ENCODE measurements at regions not wholly inside any gene's neighbourhood (a gene's known extent, or its start where the extent isn't known, plus 50 kb on each side); places are given as distances from the start of the nearest gene placed in this dataset.

DNA sequence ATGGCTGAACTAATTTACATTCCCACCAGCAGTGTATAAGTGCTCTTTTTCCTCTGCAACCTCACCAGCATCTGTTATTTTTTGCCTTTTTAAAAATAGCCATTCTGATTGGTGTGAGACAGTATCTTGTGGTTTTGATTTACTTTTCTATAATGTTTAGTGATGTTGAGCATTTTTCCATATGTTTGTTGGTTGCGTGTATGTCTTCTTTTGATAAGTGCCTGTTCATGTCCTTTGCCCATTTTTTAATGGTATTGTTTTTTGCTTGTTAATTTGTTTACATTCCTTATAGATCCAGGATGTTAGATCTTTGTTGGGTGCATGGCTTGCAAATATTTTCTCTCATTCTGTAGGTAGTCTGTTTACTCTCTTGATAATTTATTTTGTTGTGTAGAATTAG, 169.9 kb downstream of the PRL start:
- no peak overlapping the region for H3K27ac ChIP-seq (replicated peaks)
- H3K27me3 ChIP-seq (ENCODE audit: insufficient read depth, poor library complexity, severe bottlenecking) = no peaks in the 10 kb centered on the region
- no peak for TF ChIP-seq SPI1 (IDR thresholded peaks at IDR 0.05; ENCODE audit: borderline replicate concordance, low read depth)
- no peak overlapping the region for H3K4me3 ChIP-seq (replicated peaks; ENCODE audit: insufficient read depth, low read length)
- no peak for DNase-seq (ENCODE audit: low read depth in 1 of 2, low spot score in 1 of 2)

DNA sequence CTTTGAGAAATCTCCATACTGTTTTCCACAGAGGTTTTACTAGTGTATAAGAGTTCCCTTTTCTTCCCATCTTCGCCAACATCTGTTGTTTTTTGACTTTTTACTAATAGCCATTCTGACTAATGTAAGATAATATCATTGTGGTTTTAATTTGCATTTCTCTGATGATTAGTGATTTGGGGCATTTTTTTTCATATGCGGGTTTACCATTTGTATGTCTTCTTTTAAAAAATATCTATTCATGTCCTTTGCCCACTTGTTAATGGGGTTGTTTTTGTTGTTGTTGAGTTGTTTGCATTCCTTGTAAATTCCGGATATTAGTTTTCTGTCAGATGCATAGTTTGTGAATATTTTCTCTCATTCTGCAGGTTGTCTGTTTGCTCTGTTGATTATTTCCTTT, 167.1 kb downstream of the PRL start:
- Histone ChIP-seq H3K27ac (replicated peaks) (no peak overlapping the region), H3K27me3 (ENCODE audit: insufficient read depth, poor library complexity, severe bottlenecking) (no peaks in the 10 kb centered on the region), H3K4me3 (replicated peaks; ENCODE audit: insufficient read depth, low read length) (no peak overlapping the region)
- DNase-seq (ENCODE audit: low read depth in 1 of 2, low spot score in 1 of 2) = no peak
- TF ChIP-seq, protein P1, sequence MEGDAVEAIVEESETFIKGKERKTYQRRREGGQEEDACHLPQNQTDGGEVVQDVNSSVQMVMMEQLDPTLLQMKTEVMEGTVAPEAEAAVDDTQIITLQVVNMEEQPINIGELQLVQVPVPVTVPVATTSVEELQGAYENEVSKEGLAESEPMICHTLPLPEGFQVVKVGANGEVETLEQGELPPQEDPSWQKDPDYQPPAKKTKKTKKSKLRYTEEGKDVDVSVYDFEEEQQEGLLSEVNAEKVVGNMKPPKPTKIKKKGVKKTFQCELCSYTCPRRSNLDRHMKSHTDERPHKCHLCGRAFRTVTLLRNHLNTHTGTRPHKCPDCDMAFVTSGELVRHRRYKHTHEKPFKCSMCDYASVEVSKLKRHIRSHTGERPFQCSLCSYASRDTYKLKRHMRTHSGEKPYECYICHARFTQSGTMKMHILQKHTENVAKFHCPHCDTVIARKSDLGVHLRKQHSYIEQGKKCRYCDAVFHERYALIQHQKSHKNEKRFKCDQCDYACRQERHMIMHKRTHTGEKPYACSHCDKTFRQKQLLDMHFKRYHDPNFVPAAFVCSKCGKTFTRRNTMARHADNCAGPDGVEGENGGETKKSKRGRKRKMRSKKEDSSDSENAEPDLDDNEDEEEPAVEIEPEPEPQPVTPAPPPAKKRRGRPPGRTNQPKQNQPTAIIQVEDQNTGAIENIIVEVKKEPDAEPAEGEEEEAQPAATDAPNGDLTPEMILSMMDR (IDR thresholded peaks at IDR 0.05; ENCODE audit: insufficient read depth, low read length) = no peak
- TF ChIP-seq POLR2AphosphoS5 (IDR thresholded peaks at IDR 0.05; ENCODE audit: low read depth) = no peak
- TF ChIP-seq GABPA (IDR thresholded peaks at IDR 0.05; ENCODE audit: low read depth) = no peak
- TF ChIP-seq, protein P2, sequence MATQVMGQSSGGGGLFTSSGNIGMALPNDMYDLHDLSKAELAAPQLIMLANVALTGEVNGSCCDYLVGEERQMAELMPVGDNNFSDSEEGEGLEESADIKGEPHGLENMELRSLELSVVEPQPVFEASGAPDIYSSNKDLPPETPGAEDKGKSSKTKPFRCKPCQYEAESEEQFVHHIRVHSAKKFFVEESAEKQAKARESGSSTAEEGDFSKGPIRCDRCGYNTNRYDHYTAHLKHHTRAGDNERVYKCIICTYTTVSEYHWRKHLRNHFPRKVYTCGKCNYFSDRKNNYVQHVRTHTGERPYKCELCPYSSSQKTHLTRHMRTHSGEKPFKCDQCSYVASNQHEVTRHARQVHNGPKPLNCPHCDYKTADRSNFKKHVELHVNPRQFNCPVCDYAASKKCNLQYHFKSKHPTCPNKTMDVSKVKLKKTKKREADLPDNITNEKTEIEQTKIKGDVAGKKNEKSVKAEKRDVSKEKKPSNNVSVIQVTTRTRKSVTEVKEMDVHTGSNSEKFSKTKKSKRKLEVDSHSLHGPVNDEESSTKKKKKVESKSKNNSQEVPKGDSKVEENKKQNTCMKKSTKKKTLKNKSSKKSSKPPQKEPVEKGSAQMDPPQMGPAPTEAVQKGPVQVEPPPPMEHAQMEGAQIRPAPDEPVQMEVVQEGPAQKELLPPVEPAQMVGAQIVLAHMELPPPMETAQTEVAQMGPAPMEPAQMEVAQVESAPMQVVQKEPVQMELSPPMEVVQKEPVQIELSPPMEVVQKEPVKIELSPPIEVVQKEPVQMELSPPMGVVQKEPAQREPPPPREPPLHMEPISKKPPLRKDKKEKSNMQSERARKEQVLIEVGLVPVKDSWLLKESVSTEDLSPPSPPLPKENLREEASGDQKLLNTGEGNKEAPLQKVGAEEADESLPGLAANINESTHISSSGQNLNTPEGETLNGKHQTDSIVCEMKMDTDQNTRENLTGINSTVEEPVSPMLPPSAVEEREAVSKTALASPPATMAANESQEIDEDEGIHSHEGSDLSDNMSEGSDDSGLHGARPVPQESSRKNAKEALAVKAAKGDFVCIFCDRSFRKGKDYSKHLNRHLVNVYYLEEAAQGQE (IDR thresholded peaks at IDR 0.05; ENCODE audit: insufficient replicate concordance, low read depth) = no peak
- no peak for TF ChIP-seq SPI1 (IDR thresholded peaks at IDR 0.05; ENCODE audit: borderline replicate concordance, low read depth)

DNA sequence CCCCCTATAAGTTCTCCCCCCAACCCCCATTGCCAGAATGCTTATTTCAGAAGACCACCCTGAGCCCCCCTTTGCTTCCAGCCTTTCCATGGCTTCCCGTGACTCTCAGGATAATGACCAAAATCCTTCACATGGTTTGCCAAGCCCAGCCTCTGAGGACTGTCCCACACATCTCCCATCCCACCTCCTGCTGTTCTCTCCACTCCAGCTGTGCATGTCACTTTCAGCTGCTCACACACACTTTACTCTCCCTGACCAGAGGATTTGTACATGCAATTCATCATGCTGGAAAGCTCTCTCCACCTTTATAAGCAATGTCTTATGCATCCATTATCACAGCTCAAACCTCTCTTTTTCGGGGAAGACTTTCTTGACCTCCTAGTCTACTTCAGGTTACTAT, 164.2 kb downstream of the PRL start:
- TF ChIP-seq, protein P2 (IDR thresholded peaks at IDR 0.05; ENCODE audit: insufficient replicate concordance, low read depth) = no peak
- TF ChIP-seq POLR2AphosphoS5 (IDR thresholded peaks at IDR 0.05; ENCODE audit: low read depth) = no peak
- TF ChIP-seq GABPA (IDR thresholded peaks at IDR 0.05; ENCODE audit: low read depth) = no peak
- TF ChIP-seq, protein P1 (IDR thresholded peaks at IDR 0.05; ENCODE audit: insufficient read depth, low read length) = no peak
- TF ChIP-seq SPI1 (IDR thresholded peaks at IDR 0.05; ENCODE audit: borderline replicate concordance, low read depth) = no peak
- no peak overlapping the region for H3K4me3 ChIP-seq (replicated peaks; ENCODE audit: insufficient read depth, low read length)
- no peak for DNase-seq (ENCODE audit: low read depth in 1 of 2, low spot score in 1 of 2)
- H3K27me3 ChIP-seq (ENCODE audit: insufficient read depth, poor library complexity, severe bottlenecking) = no peaks in the 10 kb centered on the region
- H3K27ac ChIP-seq (replicated peaks) = no peak overlapping the region

DNA sequence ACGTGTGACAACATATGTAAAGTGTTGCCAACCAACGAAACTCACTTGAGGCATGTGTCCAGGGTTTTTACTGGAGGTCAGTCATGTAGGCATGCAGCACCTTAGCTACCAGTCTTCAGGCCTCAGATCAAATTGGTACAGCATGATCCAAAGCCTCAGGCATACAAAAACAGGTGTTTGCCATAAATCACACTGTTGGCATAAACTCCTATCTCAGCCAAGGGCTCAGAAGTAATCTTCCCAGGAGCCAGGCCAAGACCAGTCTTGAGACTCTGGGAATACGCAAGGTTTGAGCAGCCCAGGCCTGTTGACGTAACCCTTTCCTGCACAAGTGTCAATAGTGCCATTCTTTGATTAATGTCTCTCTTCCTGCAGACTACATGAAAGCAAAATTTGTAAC, 163.5 kb downstream of the PRL start:
- TF ChIP-seq, protein P1 (IDR thresholded peaks at IDR 0.05; ENCODE audit: insufficient read depth, low read length) = no peak
- TF ChIP-seq SPI1 (IDR thresholded peaks at IDR 0.05; ENCODE audit: borderline replicate concordance, low read depth) (no peak), GABPA (IDR thresholded peaks at IDR 0.05; ENCODE audit: low read depth) (no peak)
- no peak for DNase-seq (ENCODE audit: low read depth in 1 of 2, low spot score in 1 of 2)

More for the DNA sequence above, 163.5 kb downstream of the PRL start:
- H3K4me3 ChIP-seq (replicated peaks; ENCODE audit: insufficient read depth, low read length) = no peak overlapping the region
- H3K27ac ChIP-seq (replicated peaks) = no peak overlapping the region
- no peaks in the 10 kb centered on the region for H3K27me3 ChIP-seq (ENCODE audit: insufficient read depth, poor library complexity, severe bottlenecking)
